ENCODE measurements at regions not wholly inside any gene's neighbourhood (a gene's known extent, or its start where the extent isn't known, plus 50 kb on each side); places are given as distances from the start of the nearest gene placed in this dataset.

GRCh38 chr22:48093981-48094380 is 1331.5 kb downstream of the TBC1D22A start:
- WGBS, 2 experiments (ENCODE audit: extremely low coverage in 2 of 2, insufficient read length in 1 of 2): no CpG with 5 or more reads among the region's 8 CpGs
- DNase-seq: no peak
- Histone ChIP-seq H2BK120ac (ENCODE audit: low read depth, low read length) (no peak overlapping the region), H3K27me3 (ENCODE audit: control insufficient read depth, insufficient read depth, low read length) (no peaks in the 10 kb centered on the region), H3K27ac (ENCODE audit: insufficient read depth, low read length) (no peak overlapping the region), H3K9me3 (ENCODE audit: control insufficient read depth, insufficient read depth, low read length) (peaks cover 42% of the 10 kb centered on the region), H3K4me1 (ENCODE audit: control insufficient read depth, insufficient read depth, low read length) (no peaks in the 10 kb centered on the region), H2AK9ac (replicated peaks; ENCODE audit: low read depth, low read length, poor library complexity) (no peak overlapping the region), H2BK20ac (ENCODE audit: low read depth, low read length) (no peak overlapping the region), H3K36me3 (ENCODE audit: control insufficient read depth, insufficient read depth, low read length) (no peaks in the 10 kb centered on the region), H4K91ac (ENCODE audit: insufficient read depth, low read depth, low read length) (no peak overlapping the region), H4K20me1 (ENCODE audit: insufficient read depth, low read length) (no peaks in the 10 kb centered on the region), H2AK5ac (ENCODE audit: low read depth, low read length) (no peak overlapping the region), H2AFZ (replicated peaks; ENCODE audit: low read length, poor library complexity) (no peak overlapping the region), H3K14ac (replicated peaks; ENCODE audit: low read depth, low read length) (no peak overlapping the region), H4K8ac (ENCODE audit: low read depth in 2 of 2, low read length in 2 of 2) (no peak overlapping the region), H3K23ac (ENCODE audit: low read depth, low read length) (no peak overlapping the region), H3K4me2 (ENCODE audit: low read depth, low read length) (no peak overlapping the region), H2BK5ac (ENCODE audit: low read depth, low read length, poor library complexity, severe bottlenecking) (no peak overlapping the region), H4K5ac (ENCODE audit: low read depth, low read length) (no peak overlapping the region), H3K56ac (ENCODE audit: extremely low read depth, insufficient read depth, low read length) (no peak overlapping the region), H2BK15ac (ENCODE audit: low read depth, low read length) (no peak overlapping the region), H3K4me3 (ENCODE audit: insufficient read depth, low read depth, low read length) (no peak overlapping the region), H3K4ac (ENCODE audit: low read depth, low read length) (no peak overlapping the region), H3K79me1 (ENCODE audit: low read depth in 1 of 2, low read length in 2 of 2) (no peaks in the 10 kb centered on the region), H3K9me1 (ENCODE audit: insufficient read depth, low read length) (no peaks in the 10 kb centered on the region), H3K18ac (ENCODE audit: low read depth, low read length) (no peak overlapping the region), H3K9ac (ENCODE audit: low read depth, low read length) (no peak overlapping the region)
- in situ Hi-C loops (cut with MboI; ENCODE audit: low sequenced_read_pairs): no loop called here
- no peak for ATAC-seq (ENCODE audit: low read depth)
- BruUV-seq (replicated peaks): no TSS peak
- intact Hi-C loops (cut with micrococcal nuclease): no loop called here
- ChIA-PET CTCF (interaction anchor here (0.7 kb wide), 1 partner anchor 469 kb away, joined by 3 read pairs; no protein-coding TSS in a partner anchor), POLR2A (ENCODE audit: unreplicated experiment) (no interaction called here)
- TF ChIP-seq MAZ (IDR thresholded peaks at IDR 0.05; ENCODE audit: borderline replicate concordance, low read depth, low read length): no peak
- TF ChIP-seq POLR2A (IDR thresholded peaks at IDR 0.05; ENCODE audit: low read depth, low read length): no peak
- TF ChIP-seq MAFK (IDR thresholded peaks at IDR 0.05; ENCODE audit: low read depth, low read length): no peak
- TF ChIP-seq RAD21 (IDR thresholded peaks at IDR 0.05; ENCODE audit: low read length): no peak
- no peak for TF ChIP-seq CHD1 (IDR thresholded peaks at IDR 0.05; ENCODE audit: low read depth, low read length)
- TF ChIP-seq RCOR1 (IDR thresholded peaks at IDR 0.05; ENCODE audit: insufficient replicate concordance, low read length): no peak
- no peak for TF ChIP-seq RFX5 (IDR thresholded peaks at IDR 0.05; ENCODE audit: low read depth, low read length)
- no peak for TF ChIP-seq USF2 (IDR thresholded peaks at IDR 0.05; ENCODE audit: low read depth, low read length)
- no peak for TF ChIP-seq MXI1 (IDR thresholded peaks at IDR 0.05; ENCODE audit: borderline replicate concordance, low read depth, low read length)
- no peak for TF ChIP-seq CEBPB (IDR thresholded peaks at IDR 0.05; ENCODE audit: low read depth, low read length)
- no peak for TF ChIP-seq FOS (IDR thresholded peaks at IDR 0.05; ENCODE audit: low read depth, low read length)
- dilution Hi-C loops (cut with HindIII; ENCODE audit: low sequenced_read_pairs, unreplicated experiment): no loop called here

Measured in IMR-90 (cell line).